HG02571 (cell line): ENCODE measurements at regions not wholly inside any gene's neighbourhood (a gene's known extent, or its start where the extent isn't known, plus 50 kb on each side); places are given as distances from the start of the nearest gene placed in this dataset.
"Not testable (repeated sequence)": the region's sequence is repeated elsewhere in the genome, so short reads cannot be mapped to it uniquely, and the experiment has no call there.

Experiments
- ATAC-seq: cut with Tn5 transposase; IDR thresholded peaks from one replicate; pipeline ENCODE4 v1.9.1; 2021; ENCODE audit warnings: mild to moderate bottlenecking, moderate library complexity; ENCODE audit not compliant: unreplicated experiment

- no peak for ATAC-seq
Observed at GRCh38 chr18:41639218-41639617, 315.8 kb upstream of the PIK3C3 start.

GRCh38 chr18:41631723-41632285 is 323.2 kb upstream of the PIK3C3 start:
- not testable (repeated sequence) for ATAC-seq

GRCh38 chr18:41630232-41630886 is 324.7 kb upstream of the PIK3C3 start:
- ATAC-seq, result no peak

GRCh38 chr18:41624460-41624859 is 330.6 kb upstream of the PIK3C3 start:
- no peak for ATAC-seq

- no peak for ATAC-seq
Observed at GRCh38 chr18:41621177-41621576, 333.9 kb upstream of the PIK3C3 start.

GRCh38 chr18:41618147-41618546 is 336.9 kb upstream of the PIK3C3 start:
- no peak for ATAC-seq

- ATAC-seq, result no peak
Observed at GRCh38 chr18:41617647-41618046, 337.4 kb upstream of the PIK3C3 start.

- no peak for ATAC-seq
Observed at GRCh38 chr18:41613003-41613609, 341.9 kb upstream of the PIK3C3 start.

GRCh38 chr18:41604964-41605363 is 350.1 kb upstream of the PIK3C3 start:
- ATAC-seq, result no peak

GRCh38 chr18:41602034-41602433 is 353.0 kb upstream of the PIK3C3 start:
- ATAC-seq, result no peak

- ATAC-seq, result no peak
Observed at GRCh38 chr18:41600693-41601391, 354.2 kb upstream of the PIK3C3 start.

GRCh38 chr18:41599466-41599865 is 355.6 kb upstream of the PIK3C3 start:
- ATAC-seq, result no peak

GRCh38 chr18:41594582-41594981 is 360.5 kb upstream of the PIK3C3 start:
- no peak for ATAC-seq

- ATAC-seq, result no peak
Observed at GRCh38 chr18:41593171-41593675, 361.8 kb upstream of the PIK3C3 start.

- ATAC-seq, result no peak
Observed at GRCh38 chr18:41587976-41588375, 367.1 kb upstream of the PIK3C3 start.

- no peak for ATAC-seq
Observed at GRCh38 chr18:41585512-41585911, 369.5 kb upstream of the PIK3C3 start.

GRCh38 chr18:41579185-41579584 is 375.8 kb upstream of the PIK3C3 start:
- ATAC-seq, result no peak

- no peak for ATAC-seq
Observed at GRCh38 chr18:41577529-41577928, 377.5 kb upstream of the PIK3C3 start.

- no peak for ATAC-seq
Observed at GRCh38 chr18:41576643-41577042, 378.4 kb upstream of the PIK3C3 start.

GRCh38 chr18:41569867-41570266 is 385.2 kb upstream of the PIK3C3 start:
- ATAC-seq, result no peak

GRCh38 chr18:41561961-41562360 is 393.1 kb upstream of the PIK3C3 start:
- ATAC-seq, result no peak

- ATAC-seq, result no peak
Observed at GRCh38 chr18:41558715-41559114, 396.3 kb upstream of the PIK3C3 start.
